GM12874 (cell line): ENCODE measurements at regions not wholly inside any gene's neighbourhood (a gene's known extent, or its start where the extent isn't known, plus 50 kb on each side); places are given as distances from the start of the nearest gene placed in this dataset.

Experiments used
- CTCF ChIP-seq: IDR thresholded peaks from 2 replicates; pipeline ENCODE4 v1.5.1; 2011; ENCODE audit warnings: low read depth, mild to moderate bottlenecking, control low read depth, low read length, moderate library complexity; ENCODE audit not compliant: insufficient read depth

GRCh38 chr1:119219711-119220110 is 79.3 kb upstream of the WARS2 start:
- TF ChIP-seq CTCF: no peak

- TF ChIP-seq CTCF: no peak
Measured at GRCh38 chr1:119220991-119221390, 80.5 kb upstream of the WARS2 start.

GRCh38 chr1:119222271-119222670 is 81.8 kb upstream of the WARS2 start:
- no peak for TF ChIP-seq CTCF

DNA sequence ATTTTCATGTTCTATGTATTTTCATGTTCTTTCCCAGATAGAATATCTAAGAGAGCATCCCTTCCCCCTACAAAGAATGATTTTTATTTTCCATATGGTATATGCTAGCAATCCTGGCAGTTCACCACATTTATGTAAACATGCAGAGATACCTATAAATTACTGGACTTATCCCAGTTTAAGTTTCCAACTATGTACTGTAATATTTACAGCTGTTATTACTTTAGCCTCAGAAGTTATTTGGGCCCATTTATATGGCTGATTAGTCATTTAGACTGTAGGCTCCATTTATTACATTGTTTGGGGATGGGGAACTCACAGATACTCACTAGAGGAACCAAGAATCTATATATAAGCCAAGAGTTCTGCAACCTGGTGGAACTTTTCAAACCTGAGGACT is 84.8 kb upstream of the WARS2 start:
- no peak for TF ChIP-seq CTCF

- peak; percentile 25; the same call in 1 of the 2 replicates for TF ChIP-seq CTCF
Measured at GRCh38 chr1:119225831-119226230, 85.4 kb upstream of the WARS2 start.

DNA sequence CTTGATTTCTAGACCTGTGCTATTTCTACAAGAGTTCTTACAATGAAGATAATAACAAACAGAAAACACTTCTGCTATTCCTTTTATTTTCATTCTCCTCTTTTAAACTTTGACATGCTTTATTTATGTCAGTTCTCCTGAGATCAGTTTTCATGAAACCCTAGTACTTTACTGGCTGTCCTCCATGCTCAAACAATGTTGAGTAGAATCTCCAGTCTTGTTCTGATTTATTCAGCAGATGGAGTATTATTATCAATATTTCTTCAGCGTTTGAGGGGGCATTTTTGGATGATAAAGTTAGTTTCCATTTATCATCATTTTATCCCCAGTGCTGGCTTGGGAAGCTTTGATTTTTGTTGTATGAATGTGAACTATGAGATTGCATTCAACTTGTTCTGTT is 85.9 kb upstream of the WARS2 start:
- no peak for TF ChIP-seq CTCF

GRCh38 chr1:119226913-119227312 is 86.5 kb upstream of the WARS2 start:
- no peak for TF ChIP-seq CTCF

GRCh38 chr1:119227456-119227855 is 87.0 kb upstream of the WARS2 start:
- no peak for TF ChIP-seq CTCF
